HG03196 (cell line): ENCODE measurements at regions not wholly inside any gene's neighbourhood (a gene's known extent, or its start where the extent isn't known, plus 50 kb on each side); places are given as distances from the start of the nearest gene placed in this dataset.
"Not testable (repeated sequence)": the region's sequence is repeated elsewhere in the genome, so short reads cannot be mapped to it uniquely, and the experiment has no call there.

ENCODE experiments used
- ATAC-seq: cut with Tn5 transposase; IDR thresholded peaks from one replicate; pipeline ENCODE4 v1.9.1; 2021; ENCODE audit not compliant: unreplicated experiment

- no peak for ATAC-seq
Measured at GRCh38 chr6:87772597-87773530, 70.8 kb upstream of the AKIRIN2 start.

DNA sequence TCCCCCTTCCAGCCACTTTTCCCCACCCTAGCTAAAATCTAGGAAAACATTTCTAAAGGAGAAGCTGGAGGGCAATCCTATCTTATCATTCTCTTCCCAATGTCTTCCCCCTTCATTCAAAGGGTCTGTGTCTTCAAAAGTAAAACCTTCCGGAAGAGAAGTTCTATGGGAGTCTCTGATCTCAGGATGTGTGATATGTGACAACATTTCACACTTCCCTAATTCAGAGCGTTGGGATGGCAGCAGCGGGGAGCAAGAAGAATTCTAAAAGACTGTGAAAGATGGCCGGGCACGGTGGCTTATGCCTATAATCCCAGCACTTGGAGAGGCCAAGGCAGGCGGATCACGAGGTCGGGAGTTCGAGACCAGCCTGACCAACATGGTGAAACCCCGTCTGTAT, 65.4 kb upstream of the AKIRIN2 start:
- no peak for ATAC-seq

- no peak for ATAC-seq
Measured at GRCh38 chr6:87766211-87766610, 64.2 kb upstream of the AKIRIN2 start.

- ATAC-seq = no peak
Measured at GRCh38 chr6:87763901-87764300, 61.9 kb upstream of the AKIRIN2 start.

GRCh38 chr6:87763276-87763675, 61.2 kb upstream of the AKIRIN2 start:
- ATAC-seq = no peak

- ATAC-seq = no peak
Measured at GRCh38 chr6:87762116-87762515, 60.1 kb upstream of the AKIRIN2 start.

DNA sequence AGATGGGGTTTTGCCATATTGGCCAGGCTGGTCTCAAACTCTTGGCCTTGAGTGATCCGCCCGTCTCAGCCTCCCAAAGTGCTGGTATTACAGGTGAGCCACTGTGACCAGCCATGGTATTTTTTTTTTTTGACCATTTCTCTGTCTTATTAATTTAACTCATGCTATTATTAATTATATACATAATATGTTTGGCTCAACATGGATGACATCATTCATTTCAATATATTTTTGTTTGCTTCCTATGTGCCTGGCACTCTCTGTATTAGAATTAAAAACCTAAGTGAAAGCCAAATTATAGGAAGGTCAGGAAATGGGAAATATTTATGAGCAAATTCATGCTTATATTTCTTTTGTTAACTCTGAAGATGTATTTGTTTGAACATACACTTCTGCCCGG, 55.8 kb upstream of the AKIRIN2 start:
- no peak for ATAC-seq

GRCh38 chr6:87756858-87757257, 54.8 kb upstream of the AKIRIN2 start:
- ATAC-seq = peak; percentile 96

DNA sequence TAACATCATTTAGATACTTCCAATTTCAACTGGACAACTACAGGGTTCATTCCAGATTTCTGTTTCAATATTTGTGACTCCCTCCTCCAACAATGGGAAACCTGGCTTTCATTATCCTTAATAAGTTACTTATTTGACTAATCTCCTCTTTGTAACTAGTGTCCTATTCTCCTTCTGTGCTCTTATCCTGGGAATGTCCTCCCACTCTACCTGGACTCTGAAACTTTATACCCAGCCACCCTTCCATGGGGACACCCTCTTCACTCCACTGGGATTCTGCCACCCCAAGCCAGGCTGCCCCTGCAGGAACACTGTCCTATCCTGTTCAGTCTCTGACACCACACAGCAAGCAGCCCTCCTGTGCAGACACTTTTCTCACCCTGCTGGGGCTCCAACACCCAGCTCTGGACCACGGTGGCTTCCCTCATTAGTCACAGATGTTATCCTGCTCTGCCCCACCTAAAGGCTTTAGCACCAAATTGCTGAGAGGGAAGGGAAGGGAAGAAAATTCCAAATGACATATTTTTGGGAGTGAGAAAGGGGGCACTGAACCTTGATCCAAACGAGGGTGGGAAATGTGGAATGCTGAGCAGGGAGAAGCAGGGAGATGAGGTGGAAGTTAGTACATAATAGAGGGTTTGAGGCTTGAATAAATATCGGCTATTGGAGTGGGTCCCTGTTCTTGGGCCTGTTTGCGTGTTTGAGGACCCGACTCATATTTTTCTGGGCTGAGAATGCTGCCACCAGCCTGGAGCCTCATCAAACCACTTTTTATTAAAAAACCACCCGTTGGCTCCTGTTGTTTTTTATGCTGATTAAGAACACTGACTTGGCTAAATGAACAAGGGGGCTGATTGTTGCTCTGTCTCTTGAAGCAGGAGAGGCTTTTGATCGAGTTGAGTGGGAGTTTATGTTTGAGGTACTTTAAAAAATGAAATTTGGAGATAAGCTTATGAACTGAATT, 54.0 kb upstream of the AKIRIN2 start:
- no peak for ATAC-seq

GRCh38 chr6:87754828-87755227, 52.8 kb upstream of the AKIRIN2 start:
- ATAC-seq = no peak

DNA sequence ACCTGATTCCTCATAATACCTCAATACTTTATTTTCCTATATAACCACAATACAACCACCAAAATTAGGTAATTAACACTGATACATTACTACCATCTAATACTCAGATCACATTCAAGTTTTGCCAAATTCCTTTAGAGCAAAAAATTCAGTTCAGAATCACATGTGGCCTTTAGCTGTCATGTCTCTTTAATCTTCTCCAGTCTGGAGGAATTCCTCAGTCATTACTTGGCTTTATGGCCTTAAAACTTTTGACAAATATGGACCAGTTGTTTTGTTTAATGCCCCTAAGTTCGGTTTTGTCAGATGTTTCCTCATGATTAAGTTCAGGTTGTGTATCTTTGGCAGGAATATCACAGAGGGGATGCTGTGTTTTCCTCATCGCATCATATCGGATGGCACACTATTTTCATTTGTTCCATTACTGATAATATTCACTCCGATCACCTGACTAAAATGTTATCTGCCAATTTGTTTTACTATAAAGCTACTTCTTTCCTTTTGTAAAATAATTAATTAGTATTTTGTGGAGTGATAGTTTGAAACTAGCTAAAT, 51.2 kb upstream of the AKIRIN2 start:
- no peak for ATAC-seq

DNA sequence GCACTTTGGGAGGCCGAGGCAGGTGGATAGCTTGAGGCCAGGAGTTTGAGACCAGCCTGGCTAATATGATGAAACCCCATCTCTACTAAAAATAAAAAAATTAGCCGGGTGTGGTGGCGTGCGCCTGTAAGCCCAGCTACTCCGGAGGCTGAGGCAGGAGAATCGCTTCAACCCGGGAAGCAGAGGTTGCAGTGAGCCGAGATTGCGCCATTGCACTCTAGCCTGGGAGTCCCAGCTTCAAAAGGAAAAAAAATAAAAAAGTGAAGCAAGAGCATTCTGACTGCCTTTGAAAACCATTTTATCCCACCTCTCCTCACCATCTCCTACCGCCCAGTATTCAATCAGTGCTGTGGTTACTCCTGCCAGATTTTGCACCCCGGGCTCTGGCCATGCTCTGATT, 50.5 kb upstream of the AKIRIN2 start:
- ATAC-seq = not testable (repeated sequence)
